SK-N-DZ (cell line): ENCODE measurements at regions not wholly inside any gene's neighbourhood (a gene's known extent, or its start where the extent isn't known, plus 50 kb on each side); places are given as distances from the start of the nearest gene placed in this dataset.

Experiments
- DNase-seq: peaks from one replicate; pipeline ENCODE4 v3.0.0-alpha.2; 2015; ENCODE audit warnings: low spot score

- DNase-seq, result no peak
Observed at GRCh38 chr3:189455641-189456417, 175.4 kb upstream of the TP63 start.

GRCh38 chr3:189457201-189457607 lies 174.0 kb upstream of the TP63 start:
- DNase-seq, result no peak

GRCh38 chr3:189457631-189458412 lies 173.4 kb upstream of the TP63 start:
- DNase-seq, result no peak

- peak; percentile 100 for DNase-seq
Observed at GRCh38 chr3:189458528-189458927, 172.7 kb upstream of the TP63 start.

GRCh38 chr3:189459231-189459630 lies 172.0 kb upstream of the TP63 start:
- DNase-seq, result peak; percentile 32

- peak; percentile 97 for DNase-seq
Observed at GRCh38 chr3:189460511-189460910, 170.7 kb upstream of the TP63 start.

GRCh38 chr3:189464799-189465198 lies 166.4 kb upstream of the TP63 start:
- no peak for DNase-seq

GRCh38 chr3:189466004-189466403 lies 165.2 kb upstream of the TP63 start:
- DNase-seq, result no peak

GRCh38 chr3:189467451-189467850 lies 163.7 kb upstream of the TP63 start:
- DNase-seq, result no peak

- no peak for DNase-seq
Observed at GRCh38 chr3:189474944-189475343, 156.2 kb upstream of the TP63 start.

GRCh38 chr3:189477614-189478013 lies 153.6 kb upstream of the TP63 start:
- no peak for DNase-seq

GRCh38 chr3:189486556-189486955 lies 144.6 kb upstream of the TP63 start:
- DNase-seq, result no peak

- no peak for DNase-seq
Observed at GRCh38 chr3:189488241-189488767, 142.9 kb upstream of the TP63 start.

GRCh38 chr3:189490337-189490736 lies 140.9 kb upstream of the TP63 start:
- no peak for DNase-seq

GRCh38 chr3:189490749-189491148 lies 140.4 kb upstream of the TP63 start:
- DNase-seq, result no peak

GRCh38 chr3:189491831-189492230 lies 139.4 kb upstream of the TP63 start:
- no peak for DNase-seq

GRCh38 chr3:189493271-189493670 lies 137.9 kb upstream of the TP63 start:
- DNase-seq, result no peak

- DNase-seq, result no peak
Observed at GRCh38 chr3:189494632-189495031, 136.6 kb upstream of the TP63 start.

- DNase-seq, result no peak
Observed at GRCh38 chr3:189496375-189497138, 134.6 kb upstream of the TP63 start.

- DNase-seq, result no peak
Observed at GRCh38 chr3:189498995-189499704, 132.0 kb upstream of the TP63 start.

- no peak for DNase-seq
Observed at GRCh38 chr3:189500299-189500698, 130.9 kb upstream of the TP63 start.
